ENCODE measurements at regions not wholly inside any gene's neighbourhood (a gene's known extent, or its start where the extent isn't known, plus 50 kb on each side); places are given as distances from the start of the nearest gene placed in this dataset.
"Not testable (repeated sequence)": the region's sequence is repeated elsewhere in the genome, so short reads cannot be mapped to it uniquely, and the experiment has no call there.

- H3K36me3 ChIP-seq (ENCODE audit: control insufficient read depth, low read depth, low read length): no peaks in the 10 kb centered on the region
- H3K27me3 ChIP-seq (ENCODE audit: control insufficient read depth, insufficient read depth, low read length): no peaks in the 10 kb centered on the region
- H3K9me3 ChIP-seq (ENCODE audit: control insufficient read depth, low read depth, low read length): no peaks in the 10 kb centered on the region
- H3K4me1 ChIP-seq (ENCODE audit: control insufficient read depth, low read depth, low read length): peaks cover 13% of the 10 kb centered on the region
- H3K27ac ChIP-seq (ENCODE audit: low read length): no peak overlapping the region
- H3K4me3 ChIP-seq (ENCODE audit: low read length): no peak overlapping the region
- H3K9ac ChIP-seq (ENCODE audit: low read length): no peak overlapping the region
Measured at GRCh38 chr10:21359202-21359601, 166.3 kb downstream of the SKIDA1 start.

- H3K4me3 ChIP-seq (ENCODE audit: low read length): no peak overlapping the region
Measured at GRCh38 chr10:21355591-21356011, 169.9 kb downstream of the SKIDA1 start.

GRCh38 chr10:21352886-21353285 lies 172.6 kb downstream of the SKIDA1 start:
- H3K4me3 ChIP-seq (ENCODE audit: low read length): no peak overlapping the region

More at GRCh38 chr10:21355591-21356011, 169.9 kb downstream of the SKIDA1 start:
- Histone ChIP-seq H3K27me3 (ENCODE audit: control insufficient read depth, insufficient read depth, low read length) (no peaks in the 10 kb centered on the region), H3K4me1 (ENCODE audit: control insufficient read depth, low read depth, low read length) (no peaks in the 10 kb centered on the region), H3K36me3 (ENCODE audit: control insufficient read depth, low read depth, low read length) (no peaks in the 10 kb centered on the region), H3K27ac (ENCODE audit: low read length) (no peak overlapping the region), H3K9ac (ENCODE audit: low read length) (no peak overlapping the region), H3K9me3 (ENCODE audit: control insufficient read depth, low read depth, low read length) (no peaks in the 10 kb centered on the region)

GRCh38 chr10:21351594-21351993 lies 173.9 kb downstream of the SKIDA1 start:
- not testable (repeated sequence) for H3K4me1 ChIP-seq (ENCODE audit: control insufficient read depth, low read depth, low read length); H3K27me3 ChIP-seq (ENCODE audit: control insufficient read depth, insufficient read depth, low read length); H3K36me3 ChIP-seq (ENCODE audit: control insufficient read depth, low read depth, low read length); H3K27ac ChIP-seq (ENCODE audit: low read length); H3K9me3 ChIP-seq (ENCODE audit: control insufficient read depth, low read depth, low read length); H3K9ac ChIP-seq (ENCODE audit: low read length); H3K4me3 ChIP-seq (ENCODE audit: low read length)

More at GRCh38 chr10:21352886-21353285, 172.6 kb downstream of the SKIDA1 start:
- no peaks in the 10 kb centered on the region for H3K27me3 ChIP-seq (ENCODE audit: control insufficient read depth, insufficient read depth, low read length)
- H3K36me3 ChIP-seq (ENCODE audit: control insufficient read depth, low read depth, low read length): no peaks in the 10 kb centered on the region
- no peaks in the 10 kb centered on the region for H3K9me3 ChIP-seq (ENCODE audit: control insufficient read depth, low read depth, low read length)
- no peak overlapping the region for H3K27ac ChIP-seq (ENCODE audit: low read length)
- no peak overlapping the region for H3K9ac ChIP-seq (ENCODE audit: low read length)
- peaks cover 5% of the 10 kb centered on the region for H3K4me1 ChIP-seq (ENCODE audit: control insufficient read depth, low read depth, low read length)

- Histone ChIP-seq H3K9ac (ENCODE audit: low read length) (no peak overlapping the region), H3K27ac (ENCODE audit: low read length) (no peak overlapping the region), H3K9me3 (ENCODE audit: control insufficient read depth, low read depth, low read length) (no peaks in the 10 kb centered on the region), H3K27me3 (ENCODE audit: control insufficient read depth, insufficient read depth, low read length) (no peaks in the 10 kb centered on the region), H3K36me3 (ENCODE audit: control insufficient read depth, low read depth, low read length) (no peaks in the 10 kb centered on the region), H3K4me3 (ENCODE audit: low read length) (no peak overlapping the region), H3K4me1 (ENCODE audit: control insufficient read depth, low read depth, low read length) (peaks cover 5% of the 10 kb centered on the region)
Measured at GRCh38 chr10:21349912-21350286, 175.6 kb downstream of the SKIDA1 start.

- H3K4me3 ChIP-seq (ENCODE audit: low read length): no peak overlapping the region
- H3K9me3 ChIP-seq (ENCODE audit: control insufficient read depth, low read depth, low read length): no peaks in the 10 kb centered on the region
- H3K27ac ChIP-seq (ENCODE audit: low read length): no peak overlapping the region
- H3K27me3 ChIP-seq (ENCODE audit: control insufficient read depth, insufficient read depth, low read length): no peaks in the 10 kb centered on the region
- peaks cover 5% of the 10 kb centered on the region for H3K4me1 ChIP-seq (ENCODE audit: control insufficient read depth, low read depth, low read length)
- H3K36me3 ChIP-seq (ENCODE audit: control insufficient read depth, low read depth, low read length): no peaks in the 10 kb centered on the region
- no peak overlapping the region for H3K9ac ChIP-seq (ENCODE audit: low read length)
Measured at GRCh38 chr10:21347785-21348170, 177.7 kb downstream of the SKIDA1 start.

GRCh38 chr10:21347043-21347784 lies 178.3 kb downstream of the SKIDA1 start:
- Histone ChIP-seq H3K36me3 (ENCODE audit: control insufficient read depth, low read depth, low read length) (no peaks in the 10 kb centered on the region), H3K4me1 (ENCODE audit: control insufficient read depth, low read depth, low read length) (peaks cover 5% of the 10 kb centered on the region), H3K9ac (ENCODE audit: low read length) (no peak overlapping the region), H3K9me3 (ENCODE audit: control insufficient read depth, low read depth, low read length) (no peaks in the 10 kb centered on the region), H3K27me3 (ENCODE audit: control insufficient read depth, insufficient read depth, low read length) (no peaks in the 10 kb centered on the region), H3K4me3 (ENCODE audit: low read length) (no peak overlapping the region), H3K27ac (ENCODE audit: low read length) (no peak overlapping the region)

GRCh38 chr10:21343087-21343486 lies 182.4 kb downstream of the SKIDA1 start:
- no peaks in the 10 kb centered on the region for H3K36me3 ChIP-seq (ENCODE audit: control insufficient read depth, low read depth, low read length)
- H3K4me3 ChIP-seq (ENCODE audit: low read length): no peak overlapping the region
- no peak overlapping the region for H3K9ac ChIP-seq (ENCODE audit: low read length)
- no peaks in the 10 kb centered on the region for H3K4me1 ChIP-seq (ENCODE audit: control insufficient read depth, low read depth, low read length)
- no peaks in the 10 kb centered on the region for H3K27me3 ChIP-seq (ENCODE audit: control insufficient read depth, insufficient read depth, low read length)
- no peak overlapping the region for H3K27ac ChIP-seq (ENCODE audit: low read length)
- no peaks in the 10 kb centered on the region for H3K9me3 ChIP-seq (ENCODE audit: control insufficient read depth, low read depth, low read length)

- H3K36me3 ChIP-seq (ENCODE audit: control insufficient read depth, low read depth, low read length); H3K27me3 ChIP-seq (ENCODE audit: control insufficient read depth, insufficient read depth, low read length); H3K4me3 ChIP-seq (ENCODE audit: low read length); H3K4me1 ChIP-seq (ENCODE audit: control insufficient read depth, low read depth, low read length); H3K27ac ChIP-seq (ENCODE audit: low read length); H3K9me3 ChIP-seq (ENCODE audit: control insufficient read depth, low read depth, low read length); H3K9ac ChIP-seq (ENCODE audit: low read length): not testable (repeated sequence)
Measured at GRCh38 chr10:21342499-21342898, 183.0 kb downstream of the SKIDA1 start.

GRCh38 chr10:21340331-21340730 lies 185.2 kb downstream of the SKIDA1 start:
- no peaks in the 10 kb centered on the region for H3K27me3 ChIP-seq (ENCODE audit: control insufficient read depth, insufficient read depth, low read length)
- H3K4me1 ChIP-seq (ENCODE audit: control insufficient read depth, low read depth, low read length): peaks cover 5% of the 10 kb centered on the region
- no peak overlapping the region for H3K4me3 ChIP-seq (ENCODE audit: low read length)
- no peak overlapping the region for H3K9ac ChIP-seq (ENCODE audit: low read length)
- no peaks in the 10 kb centered on the region for H3K9me3 ChIP-seq (ENCODE audit: control insufficient read depth, low read depth, low read length)
- no peak overlapping the region for H3K27ac ChIP-seq (ENCODE audit: low read length)
- H3K36me3 ChIP-seq (ENCODE audit: control insufficient read depth, low read depth, low read length): no peaks in the 10 kb centered on the region

GRCh38 chr10:21337171-21337792 lies 188.2 kb downstream of the SKIDA1 start:
- no peak overlapping the region for H3K4me3 ChIP-seq (ENCODE audit: low read length)
- H3K27ac ChIP-seq (ENCODE audit: low read length): no peak overlapping the region
- H3K36me3 ChIP-seq (ENCODE audit: control insufficient read depth, low read depth, low read length): no peaks in the 10 kb centered on the region
- H3K9ac ChIP-seq (ENCODE audit: low read length): no peak overlapping the region
- no peaks in the 10 kb centered on the region for H3K27me3 ChIP-seq (ENCODE audit: control insufficient read depth, insufficient read depth, low read length)
- H3K4me1 ChIP-seq (ENCODE audit: control insufficient read depth, low read depth, low read length): peaks cover 11% of the 10 kb centered on the region
- H3K9me3 ChIP-seq (ENCODE audit: control insufficient read depth, low read depth, low read length): no peaks in the 10 kb centered on the region
